ENCODE measurements at regions not wholly inside any gene's neighbourhood (a gene's known extent, or its start where the extent isn't known, plus 50 kb on each side); places are given as distances from the start of the nearest gene placed in this dataset.

- FAIRE-seq, result no peak
- Histone ChIP-seq H3K4me3 (no peak overlapping the region), H2AFZ (ENCODE audit: low read depth, low read length) (no peak overlapping the region), H3K27ac (ENCODE audit: extremely low read depth, low read depth, low read length) (no peak overlapping the region), H3K9me3 (replicated peaks; ENCODE audit: control insufficient read depth, insufficient read depth, low read depth, low read length) (no peaks in the 10 kb centered on the region), H3K79me2 (ENCODE audit: control insufficient read depth, insufficient read depth, low read length) (no peaks in the 10 kb centered on the region), H3K36me3 (ENCODE audit: control insufficient read depth, insufficient read depth, low read length) (no peaks in the 10 kb centered on the region), H3K9ac (ENCODE audit: insufficient read depth in 1 of 2, low read depth in 2 of 2, low read length in 2 of 2) (no peak overlapping the region), H4K20me1 (replicated peaks; ENCODE audit: control insufficient read depth, insufficient read depth, low read length) (no peaks in the 10 kb centered on the region), H3K4me1 (replicated peaks in 1 of 2; ENCODE audit: control insufficient read depth in 2 of 2, insufficient read depth in 2 of 2, low read length in 2 of 2) (no peaks in the 10 kb centered on the region), H3K4me2 (ENCODE audit: insufficient read depth, low read length) (no peak overlapping the region), H3K9me1 (ENCODE audit: control insufficient read depth, insufficient read depth, low read length) (no peaks in the 10 kb centered on the region), H3K27me3 (ENCODE audit: control insufficient read depth in 2 of 2, insufficient read depth in 2 of 2, low read length in 2 of 2) (no peaks in the 10 kb centered on the region)
- intact Hi-C loops (cut with micrococcal nuclease) (no loop called here), in situ Hi-C loops (cut with MboI) (no loop called here)
- 2% methylated on average over 2 of the region's 2 CpGs for WGBS (ENCODE audit: insufficient coverage, low coverage, missing lambda C conversion rate)
- no peak for DNase-seq (ENCODE audit: extremely low read depth in 1 of 4, low spot score in 3 of 4)
- ATAC-seq, result no peak
- BruUV-seq (replicated peaks), result no TSS peak
- ChIA-PET POLR2A (no interaction called here), CTCF (ENCODE audit: low intra/inter-chr PET ratio) (no interaction called here)
- TF ChIP-seq E2F4 (CRISPR knock-in tag; IDR thresholded peaks at IDR 0.05; ENCODE audit: low read depth) (no peak), RREB1 (CRISPR knock-in tag; IDR thresholded peaks at IDR 0.05) (no peak), ZNF280A (IDR thresholded peaks at IDR 0.05; ENCODE audit: low read depth, partially characterized antibody) (no peak), ZNF609 (CRISPR knock-in tag; IDR thresholded peaks at IDR 0.05; ENCODE audit: borderline replicate concordance) (no peak), ZNF217 (CRISPR knock-in tag; IDR thresholded peaks at IDR 0.05) (no peak), ZFX (CRISPR knock-in tag; IDR thresholded peaks at IDR 0.05) (no peak), EP400 (IDR thresholded peaks at IDR 0.05) (no peak), MTA1 (IDR thresholded peaks at IDR 0.05; ENCODE audit: borderline replicate concordance) (no peak), TCF7 (IDR thresholded peaks at IDR 0.05; ENCODE audit: borderline replicate concordance) (no peak), HDAC6 (IDR thresholded peaks at IDR 0.05; ENCODE audit: low read depth, low read length) (no peak)
Observed at GRCh38 chr1:239307886-239308285, 78.5 kb upstream of the CHRM3 start.

Measured in K562 (cell line).